ENCODE measurements at regions not wholly inside any gene's neighbourhood (a gene's known extent, or its start where the extent isn't known, plus 50 kb on each side); places are given as distances from the start of the nearest gene placed in this dataset.

DNA sequence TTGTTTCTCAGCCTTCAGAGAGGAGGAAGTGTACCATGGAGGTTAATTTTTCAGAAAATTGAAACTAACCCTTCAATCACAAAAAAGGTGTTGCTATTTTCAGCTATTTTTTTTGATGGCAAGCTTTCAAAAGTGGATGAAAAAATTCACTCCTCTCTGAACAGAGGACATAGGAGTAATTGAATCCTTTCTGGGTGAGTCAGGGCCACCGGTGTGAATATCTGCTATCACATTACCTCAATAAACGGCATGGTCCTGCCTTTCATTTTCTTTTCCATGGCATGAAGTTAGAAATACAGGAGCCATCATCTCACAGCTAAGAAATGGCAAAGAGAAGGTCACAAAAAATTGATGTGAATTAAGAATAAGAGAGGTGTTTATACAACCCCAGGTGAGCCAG is 90.2 kb upstream of the CCDC112 start:
- H3K4me1 ChIP-seq (ENCODE audit: insufficient read depth, low read length, severe bottlenecking): no peaks in the 10 kb centered on the region
- no peaks in the 10 kb centered on the region for H3K79me2 ChIP-seq (ENCODE audit: insufficient read depth, low read length)
- no peak overlapping the region for H3K4me2 ChIP-seq (ENCODE audit: low read length)
- TF ChIP-seq, protein P1, sequence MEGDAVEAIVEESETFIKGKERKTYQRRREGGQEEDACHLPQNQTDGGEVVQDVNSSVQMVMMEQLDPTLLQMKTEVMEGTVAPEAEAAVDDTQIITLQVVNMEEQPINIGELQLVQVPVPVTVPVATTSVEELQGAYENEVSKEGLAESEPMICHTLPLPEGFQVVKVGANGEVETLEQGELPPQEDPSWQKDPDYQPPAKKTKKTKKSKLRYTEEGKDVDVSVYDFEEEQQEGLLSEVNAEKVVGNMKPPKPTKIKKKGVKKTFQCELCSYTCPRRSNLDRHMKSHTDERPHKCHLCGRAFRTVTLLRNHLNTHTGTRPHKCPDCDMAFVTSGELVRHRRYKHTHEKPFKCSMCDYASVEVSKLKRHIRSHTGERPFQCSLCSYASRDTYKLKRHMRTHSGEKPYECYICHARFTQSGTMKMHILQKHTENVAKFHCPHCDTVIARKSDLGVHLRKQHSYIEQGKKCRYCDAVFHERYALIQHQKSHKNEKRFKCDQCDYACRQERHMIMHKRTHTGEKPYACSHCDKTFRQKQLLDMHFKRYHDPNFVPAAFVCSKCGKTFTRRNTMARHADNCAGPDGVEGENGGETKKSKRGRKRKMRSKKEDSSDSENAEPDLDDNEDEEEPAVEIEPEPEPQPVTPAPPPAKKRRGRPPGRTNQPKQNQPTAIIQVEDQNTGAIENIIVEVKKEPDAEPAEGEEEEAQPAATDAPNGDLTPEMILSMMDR (IDR thresholded peaks at IDR 0.05; ENCODE audit: low read length): no peak
- no peak for TF ChIP-seq EZH2 (IDR thresholded peaks at IDR 0.05; ENCODE audit: borderline replicate concordance, low read length)
- H3F3A ChIP-seq (ENCODE audit: insufficient read depth, low read length): no peaks in the 10 kb centered on the region; the same call in 1 of the 2 replicates
- H3K27me3 ChIP-seq (ENCODE audit: insufficient read depth, low read length): no peaks in the 10 kb centered on the region
- H3K4me3 ChIP-seq (ENCODE audit: low read depth, low read length, poor library complexity, severe bottlenecking): no peak overlapping the region
- no peaks in the 10 kb centered on the region for H3K9me3 ChIP-seq (ENCODE audit: low read length)
- H4K20me1 ChIP-seq (ENCODE audit: insufficient read depth, low read length): no peaks in the 10 kb centered on the region
- H3K36me3 ChIP-seq (ENCODE audit: insufficient read depth, low read length): no peaks in the 10 kb centered on the region
- H3K27ac ChIP-seq (ENCODE audit: low read depth, low read length, poor library complexity, severe bottlenecking): no peak overlapping the region
- no peak overlapping the region for H2AFZ ChIP-seq (ENCODE audit: low read length)
- H3K9me2 ChIP-seq (ENCODE audit: low read depth, low read length): no peaks in the 10 kb centered on the region
- no peak overlapping the region for H3K9ac ChIP-seq (ENCODE audit: low read length)

DNA sequence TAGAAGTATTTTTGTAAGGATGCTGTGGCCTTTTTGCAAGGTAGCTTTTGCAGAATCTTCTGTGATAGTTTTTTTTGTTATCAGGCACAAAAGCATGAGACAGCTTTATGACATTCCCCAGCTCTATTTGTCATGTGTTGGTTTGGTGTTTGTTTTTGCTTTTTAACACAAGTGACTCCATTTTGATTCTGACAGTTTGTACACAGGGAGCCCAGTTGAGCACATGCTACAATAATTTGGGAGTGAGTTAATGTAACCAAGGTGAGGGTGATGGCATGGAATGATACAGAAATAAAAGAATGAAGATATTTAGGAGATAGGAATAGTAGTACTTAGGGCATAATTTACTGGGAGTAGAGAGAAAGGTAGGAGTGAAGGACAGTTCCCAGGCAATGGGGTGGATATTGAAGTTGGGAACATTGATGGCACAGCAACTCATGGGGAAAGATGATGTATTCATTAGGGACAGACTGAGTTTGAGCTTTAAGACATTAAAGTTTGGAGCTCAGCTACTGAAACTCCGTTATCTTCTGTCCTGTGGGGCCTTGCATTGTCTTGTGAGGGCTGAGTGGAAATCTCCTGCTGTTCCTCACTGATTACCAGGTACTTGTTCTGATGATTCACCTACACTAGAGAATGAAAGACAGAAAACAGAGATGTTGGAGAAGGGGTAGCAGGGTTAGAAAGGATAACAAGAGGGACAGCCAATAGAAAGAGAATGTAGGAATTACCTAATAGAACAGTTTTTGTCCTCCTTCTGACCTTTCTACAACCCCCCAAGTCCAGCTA is 88.3 kb upstream of the CCDC112 start:
- no peak for TF ChIP-seq EZH2 (IDR thresholded peaks at IDR 0.05; ENCODE audit: borderline replicate concordance, low read length)
- TF ChIP-seq, protein P1 (IDR thresholded peaks at IDR 0.05; ENCODE audit: low read length): no peak
- Histone ChIP-seq H3F3A (ENCODE audit: insufficient read depth, low read length) (no peaks in the 10 kb centered on the region; the same call in 1 of the 2 replicates), H3K9ac (ENCODE audit: low read length) (no peak overlapping the region), H3K27me3 (ENCODE audit: insufficient read depth, low read length) (no peaks in the 10 kb centered on the region), H2AFZ (ENCODE audit: low read length) (no peak overlapping the region), H3K9me3 (ENCODE audit: low read length) (no peaks in the 10 kb centered on the region), H3K27ac (ENCODE audit: low read depth, low read length, poor library complexity, severe bottlenecking) (no peak overlapping the region), H3K4me1 (ENCODE audit: insufficient read depth, low read length, severe bottlenecking) (no peaks in the 10 kb centered on the region), H3K4me2 (ENCODE audit: low read length) (no peak overlapping the region), H3K9me2 (ENCODE audit: low read depth, low read length) (no peaks in the 10 kb centered on the region), H3K79me2 (ENCODE audit: insufficient read depth, low read length) (no peaks in the 10 kb centered on the region), H3K4me3 (ENCODE audit: low read depth, low read length, poor library complexity, severe bottlenecking) (no peak overlapping the region), H3K36me3 (ENCODE audit: insufficient read depth, low read length) (no peaks in the 10 kb centered on the region), H4K20me1 (ENCODE audit: insufficient read depth, low read length) (no peaks in the 10 kb centered on the region)

DNA sequence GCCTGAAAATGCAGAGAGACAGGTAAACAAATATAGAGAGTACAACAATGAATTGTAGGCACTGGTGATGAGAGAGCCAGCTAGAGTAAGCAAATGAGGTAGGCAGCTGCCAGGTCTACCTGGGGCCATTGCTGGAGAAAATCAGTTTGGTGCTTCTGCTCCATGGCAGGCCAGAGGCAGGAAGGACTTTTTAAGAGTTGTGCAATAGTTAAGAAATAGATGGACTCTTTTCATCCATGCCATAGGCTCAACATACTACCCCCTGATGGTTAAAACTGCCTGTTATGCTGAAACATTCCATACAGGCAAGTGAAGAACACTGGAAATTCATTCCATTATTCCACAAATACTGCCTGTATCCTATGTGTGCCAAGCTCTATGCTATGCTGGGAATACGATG is 86.5 kb upstream of the CCDC112 start:
- H3K9ac ChIP-seq (ENCODE audit: low read length): no peak overlapping the region
- TF ChIP-seq EZH2 (IDR thresholded peaks at IDR 0.05; ENCODE audit: borderline replicate concordance, low read length): no peak
- TF ChIP-seq, protein P1 (IDR thresholded peaks at IDR 0.05; ENCODE audit: low read length): no peak
- H3K27me3 ChIP-seq (ENCODE audit: insufficient read depth, low read length): no peaks in the 10 kb centered on the region
- H3K36me3 ChIP-seq (ENCODE audit: insufficient read depth, low read length): no peaks in the 10 kb centered on the region
- H3K4me2 ChIP-seq (ENCODE audit: low read length): no peak overlapping the region
- no peak overlapping the region for H3K27ac ChIP-seq (ENCODE audit: low read depth, low read length, poor library complexity, severe bottlenecking)
- no peaks in the 10 kb centered on the region for H3K9me2 ChIP-seq (ENCODE audit: low read depth, low read length)
- H2AFZ ChIP-seq (ENCODE audit: low read length): no peak overlapping the region
- H4K20me1 ChIP-seq (ENCODE audit: insufficient read depth, low read length): no peaks in the 10 kb centered on the region
- no peaks in the 10 kb centered on the region for H3K4me1 ChIP-seq (ENCODE audit: insufficient read depth, low read length, severe bottlenecking)
- no peaks in the 10 kb centered on the region for H3K79me2 ChIP-seq (ENCODE audit: insufficient read depth, low read length)
- H3F3A ChIP-seq (ENCODE audit: insufficient read depth, low read length): no peaks in the 10 kb centered on the region
- H3K9me3 ChIP-seq (ENCODE audit: low read length): no peaks in the 10 kb centered on the region
- no peak overlapping the region for H3K4me3 ChIP-seq (ENCODE audit: low read depth, low read length, poor library complexity, severe bottlenecking)

All from OCI-LY1 (cell line).